HG03108 (cell line): ENCODE measurements at regions not wholly inside any gene's neighbourhood (a gene's known extent, or its start where the extent isn't known, plus 50 kb on each side); places are given as distances from the start of the nearest gene placed in this dataset.
"Not testable (repeated sequence)": the region's sequence is repeated elsewhere in the genome, so short reads cannot be mapped to it uniquely, and the experiment has no call there.

Experiments used
- ATAC-seq: cut with Tn5 transposase; IDR thresholded peaks from one replicate; pipeline ENCODE4 v1.9.1; 2021; ENCODE audit warnings: moderate library complexity; ENCODE audit not compliant: unreplicated experiment

- no peak for ATAC-seq
These were observed 136.9 kb upstream of the FBXO11 start for GRCh38 chr2:48043131-48043700.

- no peak for ATAC-seq
These were observed 137.4 kb upstream of the FBXO11 start for GRCh38 chr2:48043746-48044145.

- no peak for ATAC-seq
These were observed 139.3 kb upstream of the FBXO11 start for GRCh38 chr2:48045613-48046012.

- no peak for ATAC-seq
These were observed 142.3 kb upstream of the FBXO11 start for GRCh38 chr2:48048476-48049171.

- no peak for ATAC-seq
These were observed 143.1 kb upstream of the FBXO11 start for GRCh38 chr2:48049371-48049770.

GRCh38 chr2:48050711-48051110 lies 144.4 kb upstream of the FBXO11 start:
- ATAC-seq = no peak

- no peak for ATAC-seq
These were observed 153.7 kb upstream of the FBXO11 start for GRCh38 chr2:48059975-48060374.

GRCh38 chr2:48061656-48062055 lies 155.4 kb upstream of the FBXO11 start:
- not testable (repeated sequence) for ATAC-seq

- ATAC-seq = no peak
These were observed 158.8 kb upstream of the FBXO11 start for GRCh38 chr2:48065096-48065495.

- no peak for ATAC-seq
These were observed 159.7 kb upstream of the FBXO11 start for GRCh38 chr2:48066000-48066399.

- no peak for ATAC-seq
These were observed 163.5 kb upstream of the FBXO11 start for GRCh38 chr2:48069769-48070168.

- ATAC-seq = no peak
These were observed 164.1 kb upstream of the FBXO11 start for GRCh38 chr2:48070415-48070814.

- ATAC-seq = no peak
These were observed 166.3 kb upstream of the FBXO11 start for GRCh38 chr2:48072583-48072982.

- no peak for ATAC-seq
These were observed 169.3 kb upstream of the FBXO11 start for GRCh38 chr2:48075631-48076030.

- ATAC-seq = no peak
These were observed 174.4 kb upstream of the FBXO11 start for GRCh38 chr2:48080534-48081316.

GRCh38 chr2:48081317-48081628 lies 175.0 kb upstream of the FBXO11 start:
- no peak for ATAC-seq

GRCh38 chr2:48085888-48086287 lies 179.6 kb upstream of the FBXO11 start:
- no peak for ATAC-seq

- no peak for ATAC-seq
These were observed 182.7 kb upstream of the FBXO11 start for GRCh38 chr2:48088994-48089393.

GRCh38 chr2:48089644-48090043 lies 183.3 kb upstream of the FBXO11 start:
- ATAC-seq = no peak

- ATAC-seq = no peak
These were observed 186.8 kb upstream of the FBXO11 start for GRCh38 chr2:48092846-48093803.

GRCh38 chr2:48096765-48097164 lies 190.5 kb upstream of the FBXO11 start:
- not testable (repeated sequence) for ATAC-seq
